ENCODE measurements at regions not wholly inside any gene's neighbourhood (a gene's known extent, or its start where the extent isn't known, plus 50 kb on each side); places are given as distances from the start of the nearest gene placed in this dataset.
"Not testable (repeated sequence)": the region's sequence is repeated elsewhere in the genome, so short reads cannot be mapped to it uniquely, and the experiment has no call there.

DNA sequence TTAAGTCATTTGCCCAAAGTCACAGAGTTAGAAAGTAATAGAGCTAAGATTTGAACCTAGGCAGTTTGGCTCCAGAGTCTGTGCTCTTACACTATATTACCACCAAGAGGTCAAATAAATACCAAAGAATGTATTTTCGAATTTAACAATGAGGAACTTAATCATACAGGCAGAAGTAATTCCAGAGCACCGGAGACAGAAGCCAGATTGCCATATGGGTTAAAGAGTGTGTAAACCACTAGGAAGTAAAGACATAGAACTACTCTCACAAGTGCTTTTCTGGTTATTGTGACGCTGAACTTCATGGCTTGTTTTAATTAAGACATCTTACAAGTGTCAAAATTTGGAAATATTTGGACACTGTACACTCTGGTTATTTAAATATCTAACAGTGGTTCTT lies 114.5 kb upstream of the NBPF19 start:
- DNase-seq, ATAC-seq: not testable (repeated sequence)

- ATAC-seq: not testable (repeated sequence)
Observed at GRCh38 chr1:149361310-149361709, 113.5 kb upstream of the NBPF19 start.

DNA sequence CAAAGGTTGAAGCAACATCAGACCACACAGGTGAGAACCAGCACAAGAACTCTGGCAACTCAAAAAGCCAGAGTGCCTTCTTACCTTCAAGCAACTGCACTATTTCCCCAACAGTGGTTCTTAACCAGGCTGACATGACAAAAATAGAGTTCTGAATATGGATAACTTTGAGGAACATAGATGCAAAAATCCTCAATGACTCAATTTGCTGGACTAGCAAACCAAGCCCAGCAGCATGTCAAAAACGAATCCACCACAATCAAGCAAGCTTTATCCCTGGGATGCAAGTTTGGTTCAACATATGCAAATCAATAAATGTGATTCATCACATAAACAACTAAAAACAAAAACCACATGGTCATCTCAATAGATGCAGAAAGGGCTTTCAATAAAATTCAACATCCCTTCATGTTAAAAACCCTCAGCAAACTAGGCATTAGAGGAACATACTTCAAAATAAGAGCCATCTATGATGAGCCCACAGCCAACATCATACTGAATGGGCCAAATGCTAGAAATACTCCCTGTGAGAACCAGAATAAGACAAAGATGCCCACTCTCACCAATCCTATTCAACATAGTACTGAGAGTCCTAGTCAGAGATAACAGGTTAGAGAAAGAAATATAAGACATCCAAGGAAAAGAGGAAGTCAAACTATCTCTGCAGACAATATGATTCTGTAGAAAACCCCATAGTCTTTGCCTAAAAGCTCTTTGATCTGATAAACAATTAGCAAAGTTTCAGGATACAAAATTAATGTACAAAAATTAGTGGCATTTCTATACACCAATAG lies 110.5 kb upstream of the NBPF19 start:
- not testable (repeated sequence) for ATAC-seq, DNase-seq

More at GRCh38 chr1:149361310-149361709, 113.5 kb upstream of the NBPF19 start:
- DNase-seq: not testable (repeated sequence)

GRCh38 chr1:149366402-149366801 lies 108.4 kb upstream of the NBPF19 start:
- not testable (repeated sequence) for ATAC-seq, DNase-seq

GRCh38 chr1:149367472-149368044 lies 107.3 kb upstream of the NBPF19 start:
- not testable (repeated sequence) for ATAC-seq, DNase-seq

GRCh38 chr1:149368337-149368736 lies 106.5 kb upstream of the NBPF19 start:
- ATAC-seq, DNase-seq: not testable (repeated sequence)

DNA sequence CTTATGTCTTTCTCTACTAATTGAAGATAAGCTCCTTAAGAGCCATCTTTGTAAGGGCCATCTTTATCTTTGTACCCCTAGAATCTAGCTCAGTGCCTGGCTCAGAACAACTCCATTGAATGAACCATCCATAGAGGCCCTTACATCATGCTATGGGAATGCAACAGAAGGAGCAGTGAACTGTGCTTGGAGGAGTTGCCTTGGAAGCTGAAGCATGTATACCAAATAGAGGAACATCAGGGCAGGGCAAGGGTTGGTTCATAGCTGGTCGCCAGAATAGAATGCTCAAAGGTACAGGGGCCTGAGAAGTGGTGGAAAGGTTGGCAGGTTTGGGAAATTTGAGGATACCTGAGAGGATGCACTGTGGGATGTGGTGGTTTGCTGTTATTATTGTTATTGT lies 105.8 kb upstream of the NBPF19 start:
- ATAC-seq, DNase-seq: not testable (repeated sequence)

- peak; percentile 90 for ATAC-seq
- not testable (repeated sequence) for DNase-seq
Observed at GRCh38 chr1:149371955-149372354, 102.9 kb upstream of the NBPF19 start.

- not testable (repeated sequence) for DNase-seq, ATAC-seq
Observed at GRCh38 chr1:149378462-149378861, 96.4 kb upstream of the NBPF19 start.

- peak; percentile 52 for DNase-seq
- ATAC-seq: peak; percentile 90
Observed at GRCh38 chr1:149390173-149390926, 84.5 kb upstream of the NBPF19 start.

DNA sequence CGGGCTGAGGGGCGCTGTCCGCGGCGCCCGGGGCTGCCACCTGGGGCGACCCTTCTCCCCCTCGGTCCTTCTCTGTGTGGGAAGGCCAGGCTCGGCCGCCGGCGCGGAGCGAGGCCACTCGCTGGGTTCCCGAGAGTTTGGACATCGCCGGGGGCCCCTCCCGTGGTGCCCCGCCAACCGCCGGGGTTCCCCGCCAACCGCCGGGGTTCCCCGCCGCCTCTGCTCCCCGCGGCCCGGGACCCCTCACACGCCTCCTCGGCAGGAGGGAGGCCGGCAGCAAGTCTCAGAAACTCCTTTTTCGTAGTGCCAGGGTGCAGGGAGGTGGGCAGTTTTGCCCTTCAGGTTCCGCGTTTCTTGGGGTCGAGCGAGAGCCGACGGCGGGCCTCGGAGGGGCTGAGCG lies 83.9 kb upstream of the NBPF19 start:
- not testable (repeated sequence) for ATAC-seq, DNase-seq

DNA sequence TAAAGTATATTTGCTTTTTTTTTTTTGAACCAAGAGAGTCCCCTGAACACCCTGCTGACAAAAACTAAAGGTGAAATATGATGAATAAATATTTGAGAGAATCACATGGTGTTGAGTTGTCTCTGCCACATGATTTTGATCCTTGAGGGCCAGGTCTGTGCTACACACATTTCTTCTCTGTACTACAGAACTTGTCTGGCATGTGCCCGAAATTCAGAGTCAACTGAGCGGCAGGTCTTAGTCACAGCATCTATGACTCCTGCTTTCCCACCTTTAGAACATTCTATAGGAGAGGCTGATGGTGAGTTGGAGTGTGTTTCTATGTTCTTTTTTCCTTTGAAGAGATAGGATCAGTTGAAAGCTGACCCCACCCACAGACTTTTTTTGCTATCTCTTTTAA lies 79.0 kb upstream of the NBPF19 start:
- DNase-seq: peak; percentile 42

GRCh38 chr1:149398527-149398926 lies 76.3 kb upstream of the NBPF19 start:
- not testable (repeated sequence) for ATAC-seq, DNase-seq

More for the DNA sequence above, 79.0 kb upstream of the NBPF19 start:
- not testable (repeated sequence) for ATAC-seq

GRCh38 chr1:149408404-149408803 lies 66.4 kb upstream of the NBPF19 start:
- ATAC-seq, DNase-seq: not testable (repeated sequence)

GRCh38 chr1:149415373-149415772 lies 59.5 kb upstream of the NBPF19 start:
- not testable (repeated sequence) for ATAC-seq, DNase-seq

GRCh38 chr1:149418782-149419181 lies 56.1 kb upstream of the NBPF19 start:
- not testable (repeated sequence) for DNase-seq, ATAC-seq

GRCh38 chr1:149423122-149423521 lies 51.7 kb upstream of the NBPF19 start:
- not testable (repeated sequence) for DNase-seq, ATAC-seq

Data from stimulated activated naive CD8-positive, alpha-beta T cell treated with anti-CD3 and anti-CD28 coated beads, Interleukin-15, Interleukin-2, amounts not matched to agents 100 U/mL and 50 U/mL, for 24 hours (primary cell).